ENCODE measurements at regions not wholly inside any gene's neighbourhood (a gene's known extent, or its start where the extent isn't known, plus 50 kb on each side); places are given as distances from the start of the nearest gene placed in this dataset.

GRCh38 chr10:91049296-91049987 is 128.6 kb upstream of the ANKRD1 start:
- POLR2A ChIA-PET: no interaction called here
- CTCF ChIA-PET: interaction anchor here (1.2 to 1.4 kb wide), 2 partner anchors 43 to 202 kb away, joined by 3 to 6 read pairs; no protein-coding TSS in a partner anchor
- TF ChIP-seq, protein P1, sequence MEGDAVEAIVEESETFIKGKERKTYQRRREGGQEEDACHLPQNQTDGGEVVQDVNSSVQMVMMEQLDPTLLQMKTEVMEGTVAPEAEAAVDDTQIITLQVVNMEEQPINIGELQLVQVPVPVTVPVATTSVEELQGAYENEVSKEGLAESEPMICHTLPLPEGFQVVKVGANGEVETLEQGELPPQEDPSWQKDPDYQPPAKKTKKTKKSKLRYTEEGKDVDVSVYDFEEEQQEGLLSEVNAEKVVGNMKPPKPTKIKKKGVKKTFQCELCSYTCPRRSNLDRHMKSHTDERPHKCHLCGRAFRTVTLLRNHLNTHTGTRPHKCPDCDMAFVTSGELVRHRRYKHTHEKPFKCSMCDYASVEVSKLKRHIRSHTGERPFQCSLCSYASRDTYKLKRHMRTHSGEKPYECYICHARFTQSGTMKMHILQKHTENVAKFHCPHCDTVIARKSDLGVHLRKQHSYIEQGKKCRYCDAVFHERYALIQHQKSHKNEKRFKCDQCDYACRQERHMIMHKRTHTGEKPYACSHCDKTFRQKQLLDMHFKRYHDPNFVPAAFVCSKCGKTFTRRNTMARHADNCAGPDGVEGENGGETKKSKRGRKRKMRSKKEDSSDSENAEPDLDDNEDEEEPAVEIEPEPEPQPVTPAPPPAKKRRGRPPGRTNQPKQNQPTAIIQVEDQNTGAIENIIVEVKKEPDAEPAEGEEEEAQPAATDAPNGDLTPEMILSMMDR (IDR thresholded peaks at IDR 0.05): no peak
- intact Hi-C loops (cut with micrococcal nuclease): no loop called here
- Mint-ChIP-seq H3K9me3 (no peaks in the 10 kb centered on the region), H3K4me1 (ENCODE audit: low read depth) (no peaks in the 10 kb centered on the region), H3K4me3 (no peak overlapping the region), H3K27me3 (no peaks in the 10 kb centered on the region), H3K36me3 (ENCODE audit: low read depth) (no peaks in the 10 kb centered on the region), H3K27ac (no peak overlapping the region)
- no peak for ATAC-seq
- no peak for DNase-seq

DNA sequence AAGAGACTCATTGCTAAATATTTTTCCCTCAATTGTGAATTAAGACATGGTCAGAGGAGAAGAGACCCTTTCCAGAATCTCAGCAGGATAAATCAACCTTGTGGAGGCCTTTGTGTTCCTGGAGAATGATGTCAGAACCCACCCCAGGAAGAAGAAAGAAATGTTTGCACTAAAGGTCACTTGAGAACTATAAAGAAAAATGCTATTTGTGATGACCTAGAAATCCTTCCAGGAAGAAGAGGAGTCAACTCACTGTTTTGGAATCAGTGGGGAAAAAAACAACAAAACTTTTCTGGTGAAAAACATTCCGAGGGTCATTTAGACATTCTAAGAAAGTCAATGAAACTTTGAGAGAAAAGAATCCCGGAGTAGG is 129.1 kb upstream of the ANKRD1 start:
- ChIA-PET CTCF (interaction anchor here (1.2 to 1.4 kb wide), 2 partner anchors 44 to 202 kb away, joined by 3 to 6 read pairs; no protein-coding TSS in a partner anchor), POLR2A (no interaction called here)
- no peak overlapping the region for H3K4me3 Mint-ChIP-seq
- no peak overlapping the region for H3K27ac Mint-ChIP-seq
- H3K4me1 Mint-ChIP-seq (ENCODE audit: low read depth): no peaks in the 10 kb centered on the region
- TF ChIP-seq, protein P1 (IDR thresholded peaks at IDR 0.05): no peak
- ATAC-seq (no peak), DNase-seq (no peak)
- H3K27me3 Mint-ChIP-seq: no peaks in the 10 kb centered on the region
- intact Hi-C loops (cut with micrococcal nuclease): no loop called here
- no peaks in the 10 kb centered on the region for H3K9me3 Mint-ChIP-seq
- no peaks in the 10 kb centered on the region for H3K36me3 Mint-ChIP-seq (ENCODE audit: low read depth)

DNA sequence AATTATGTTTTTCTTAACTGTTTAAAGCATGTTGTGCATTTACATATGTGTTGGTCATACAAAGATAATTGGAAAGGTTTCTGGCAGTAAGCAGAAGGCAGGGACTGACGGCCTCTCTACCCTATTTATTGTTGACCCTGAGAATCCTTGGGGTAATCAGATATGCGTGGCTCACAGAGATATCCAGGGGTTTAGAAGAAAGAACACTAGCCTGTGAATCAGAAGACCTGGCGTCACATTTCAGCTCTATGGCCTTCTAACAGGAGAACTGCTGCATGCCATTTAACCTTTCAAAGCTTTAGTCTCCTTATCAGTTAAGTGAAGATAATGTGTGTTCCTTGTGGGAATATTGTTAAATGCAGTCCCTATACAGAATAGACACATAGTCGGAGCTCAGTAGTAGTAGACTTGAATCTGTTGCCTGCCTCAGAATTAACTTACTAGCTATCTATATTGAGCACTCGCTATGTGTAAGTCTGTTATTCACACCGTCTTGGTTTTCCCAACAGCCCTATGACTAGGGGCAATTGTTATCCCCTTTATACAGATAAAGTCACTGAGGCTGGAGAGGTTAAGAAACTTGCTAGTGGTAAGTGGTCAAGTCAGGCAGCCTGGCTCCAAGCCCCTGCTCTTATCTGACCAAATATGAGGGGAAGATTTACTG is 129.6 kb upstream of the ANKRD1 start:
- TF ChIP-seq, protein P1 (IDR thresholded peaks at IDR 0.05): no peak
- Mint-ChIP-seq H3K27me3 (no peaks in the 10 kb centered on the region), H3K27ac (no peak overlapping the region), H3K4me3 (no peak overlapping the region), H3K9me3 (no peaks in the 10 kb centered on the region), H3K36me3 (ENCODE audit: low read depth) (no peaks in the 10 kb centered on the region), H3K4me1 (ENCODE audit: low read depth) (no peaks in the 10 kb centered on the region)
- no peak for DNase-seq
- ChIA-PET CTCF (interaction anchor here (0.9 to 1.4 kb wide), 4 partner anchors 19 to 201 kb away, joined by 3 to 6 read pairs (median 3); no protein-coding TSS in a partner anchor), POLR2A (interaction anchor here (1.2 kb wide), 1 partner anchor 13 kb away, joined by 3 read pairs; no protein-coding TSS in a partner anchor)
- no peak for ATAC-seq
- intact Hi-C loops (cut with micrococcal nuclease): no loop called here

DNA sequence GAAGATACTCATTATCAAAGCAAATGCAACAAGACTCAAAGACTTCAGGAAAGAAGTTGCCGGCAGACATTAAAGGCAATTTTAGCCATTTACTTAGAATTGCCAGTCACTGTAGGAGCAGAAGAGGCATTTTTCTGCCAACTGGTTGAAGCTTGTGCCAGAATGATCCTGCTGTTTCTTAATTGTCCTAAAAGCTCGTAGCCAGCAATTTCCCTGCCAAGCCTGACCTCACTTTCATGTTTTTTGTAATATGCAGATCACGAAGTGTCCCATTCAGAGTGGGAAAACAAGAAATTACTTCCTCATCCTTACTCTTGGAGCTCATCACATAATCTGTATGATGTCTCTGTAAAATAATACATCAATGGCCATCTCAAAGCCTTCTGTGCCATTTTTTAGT is 130.9 kb upstream of the ANKRD1 start:
- no peak for ATAC-seq
- TF ChIP-seq, protein P1 (IDR thresholded peaks at IDR 0.05): no peak
- Mint-ChIP-seq H3K27me3 (no peaks in the 10 kb centered on the region), H3K4me3 (no peak overlapping the region), H3K4me1 (ENCODE audit: low read depth) (no peaks in the 10 kb centered on the region), H3K27ac (no peak overlapping the region), H3K36me3 (ENCODE audit: low read depth) (no peaks in the 10 kb centered on the region), H3K9me3 (no peaks in the 10 kb centered on the region)
- intact Hi-C loops (cut with micrococcal nuclease): no loop called here
- no peak for DNase-seq
- ChIA-PET CTCF (interaction anchor here (1.3 to 1.4 kb wide), 2 partner anchors 14 to 199 kb away, joined by 3 to 5 read pairs; no protein-coding TSS in a partner anchor), POLR2A (interaction anchor here (1.2 kb wide), 1 partner anchor 14 kb away, joined by 3 read pairs; no protein-coding TSS in a partner anchor)

GRCh38 chr10:91054325-91054724 is 133.4 kb upstream of the ANKRD1 start:
- Mint-ChIP-seq H3K4me1 (ENCODE audit: low read depth) (no peaks in the 10 kb centered on the region), H3K4me3 (no peak overlapping the region), H3K27me3 (no peaks in the 10 kb centered on the region), H3K9me3 (no peaks in the 10 kb centered on the region), H3K27ac (no peak overlapping the region), H3K36me3 (ENCODE audit: low read depth) (no peaks in the 10 kb centered on the region)
- TF ChIP-seq, protein P1 (IDR thresholded peaks at IDR 0.05): no peak
- DNase-seq (no peak), ATAC-seq (no peak)
- intact Hi-C loops (cut with micrococcal nuclease): no loop called here
- CTCF ChIA-PET: interaction anchor here (1.3 kb wide), 2 partner anchors 10 to 11 kb away, joined by 3 read pairs; no protein-coding TSS in a partner anchor
- POLR2A ChIA-PET: no interaction called here
